Thymus (tissue), 11 donors: ENCODE measurements at regions not wholly inside any gene's neighbourhood (a gene's known extent, or its start where the extent isn't known, plus 50 kb on each side); places are given as distances from the start of the nearest gene placed in this dataset.
"Not testable (repeated sequence)": the region's sequence is repeated elsewhere in the genome, so short reads cannot be mapped to it uniquely, and the experiment has no call there.

ENCODE experiments used
- DNase-seq, 9 donors: peaks; one replicate each; pipeline ENCODE4 v3.0.0-alpha.2; 2013; ENCODE audit warnings: low spot score in 9 of 9, low read depth in 6 of 9, missing footprints in 1 of 9
- H3K27ac ChIP-seq, 2 donors: one replicate each; pipeline ENCODE4 v1.5.1; 2013; ENCODE audit warnings: control low read depth in 1 of 2, low read depth in 1 of 2, low read length in 1 of 2, mild to moderate bottlenecking in 1 of 2, moderate library complexity in 1 of 2
- H3K27me3 ChIP-seq, 2 donors: one replicate each; pipeline ENCODE4 v1.5.1; 2013; ENCODE audit warnings: low read length in 1 of 2; ENCODE audit not compliant: control insufficient read depth in 2 of 2, insufficient read depth in 1 of 2
- H3K36me3 ChIP-seq, 2 donors: one replicate each; pipeline ENCODE4 v1.5.1; 2013; ENCODE audit warnings: low read length in 1 of 2, mild to moderate bottlenecking in 1 of 2, moderate library complexity in 1 of 2; ENCODE audit not compliant: control insufficient read depth in 2 of 2, insufficient read depth in 2 of 2
- H3K4me1 ChIP-seq, 2 donors: one replicate each; pipeline ENCODE4 v1.5.1; 2013; ENCODE audit warnings: low read length in 2 of 2; ENCODE audit not compliant: control insufficient read depth in 2 of 2, insufficient read depth in 2 of 2
- H3K4me3 ChIP-seq, 2 donors: one replicate each; pipeline ENCODE4 v1.5.1; 2013; ENCODE audit warnings: low read length in 2 of 2, control low read depth in 1 of 2, mild to moderate bottlenecking in 1 of 2
- H3K9me3 ChIP-seq, 2 donors: one replicate each; pipeline ENCODE4 v1.5.1; 2013; ENCODE audit warnings: low read length in 1 of 2, mild to moderate bottlenecking in 1 of 2; ENCODE audit not compliant: control insufficient read depth in 2 of 2, insufficient read depth in 1 of 2
- WGBS: extraction: QIAGEN DNeasy Blood & Tissue Kit; methylation state at CpG from one replicate; pipeline ENCODE4 v1.1.7; 2013; 5-methylcytosine and 5-hydroxymethylcytosine counted together
- donor health status: healthy.

DNA sequence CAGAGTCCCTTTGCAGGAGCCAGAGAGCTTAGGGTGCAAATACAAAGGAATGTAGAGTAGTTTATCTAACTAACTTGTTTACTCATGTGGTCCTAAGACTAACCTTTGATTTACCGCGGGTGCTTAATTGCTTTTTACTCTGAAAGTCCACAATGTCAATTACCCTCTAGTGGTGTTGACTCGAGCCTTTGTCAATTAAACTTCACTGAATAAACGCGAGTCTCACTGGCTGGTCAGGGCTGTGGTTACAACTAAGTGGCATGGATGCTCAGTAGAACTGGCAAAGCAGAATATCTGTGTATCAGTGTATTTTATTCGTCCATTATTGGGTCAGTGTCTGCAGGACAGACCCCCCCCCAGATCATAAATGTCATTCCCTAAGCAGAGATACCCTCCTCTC, 181.7 kb downstream of the OR4C45 start:
- Histone ChIP-seq H3K4me1 (no peaks in the 10 kb centered on the region), H3K4me3 (no peak overlapping the region), H3K27ac (no peak overlapping the region), H3K27me3 (no peaks in the 10 kb centered on the region), H3K36me3 (no peaks in the 10 kb centered on the region), H3K9me3 (peaks cover 0 to 4% of the 10 kb centered on the region in 2 donors)
- no peak for DNase-seq
- 66% methylated on average over 6 of the region's 6 CpGs for WGBS

DNA sequence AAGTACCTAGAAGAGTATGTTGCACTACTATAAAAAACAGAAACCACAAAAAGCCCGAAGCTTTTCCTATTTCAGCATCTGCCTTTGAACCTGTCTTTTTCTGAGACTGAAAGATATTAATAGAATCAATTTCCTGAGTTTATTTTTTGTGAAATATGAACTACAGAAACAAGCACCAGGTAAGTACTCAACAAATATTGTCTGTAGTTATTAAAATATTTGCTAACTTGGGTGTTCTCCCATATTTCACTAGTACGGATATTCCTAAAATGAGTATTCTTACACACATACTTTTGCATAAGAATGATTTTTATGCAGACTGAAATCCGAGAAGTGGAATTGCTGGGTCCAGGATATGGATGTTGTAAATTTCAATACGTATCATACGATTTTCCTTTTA, 188.0 kb downstream of the OR4C45 start:
- Histone ChIP-seq H3K9me3 (peaks cover 0 to 4% of the 10 kb centered on the region in 2 donors), H3K4me1 (no peaks in the 10 kb centered on the region), H3K4me3 (no peak overlapping the region), H3K36me3 (no peaks in the 10 kb centered on the region), H3K27me3 (no peaks in the 10 kb centered on the region), H3K27ac (no peak overlapping the region)
- DNase-seq, result no peak
- WGBS, result 89% methylated on average over 5 of the region's 5 CpGs

DNA sequence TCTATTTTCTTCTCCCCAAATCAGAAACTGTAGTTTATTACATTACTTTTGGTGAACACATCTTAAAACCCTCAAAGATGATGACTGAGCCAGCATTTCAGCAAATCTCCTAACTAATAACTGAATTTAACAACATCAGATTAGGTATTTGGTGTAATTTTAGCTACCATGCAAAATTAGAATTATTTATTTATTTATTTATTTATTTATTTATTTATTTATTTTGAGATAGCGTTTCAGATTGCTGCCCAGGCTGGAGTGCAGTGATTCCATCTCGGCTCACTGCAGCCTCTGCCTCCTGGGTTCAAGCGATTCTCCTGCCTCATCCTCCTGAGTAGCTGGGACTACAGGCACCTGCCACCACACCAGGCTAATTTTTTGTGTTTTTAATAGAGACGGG, 205.7 kb downstream of the OR4C45 start:
- H3K27ac ChIP-seq, H3K4me3 ChIP-seq, DNase-seq, H3K27me3 ChIP-seq, H3K4me1 ChIP-seq, H3K36me3 ChIP-seq: not testable (repeated sequence)
- WGBS, result 86% methylated on average over 4 of the region's 4 CpGs
- H3K9me3 ChIP-seq, result peaks cover 1 to 20% of the 10 kb centered on the region in 2 donors

DNA sequence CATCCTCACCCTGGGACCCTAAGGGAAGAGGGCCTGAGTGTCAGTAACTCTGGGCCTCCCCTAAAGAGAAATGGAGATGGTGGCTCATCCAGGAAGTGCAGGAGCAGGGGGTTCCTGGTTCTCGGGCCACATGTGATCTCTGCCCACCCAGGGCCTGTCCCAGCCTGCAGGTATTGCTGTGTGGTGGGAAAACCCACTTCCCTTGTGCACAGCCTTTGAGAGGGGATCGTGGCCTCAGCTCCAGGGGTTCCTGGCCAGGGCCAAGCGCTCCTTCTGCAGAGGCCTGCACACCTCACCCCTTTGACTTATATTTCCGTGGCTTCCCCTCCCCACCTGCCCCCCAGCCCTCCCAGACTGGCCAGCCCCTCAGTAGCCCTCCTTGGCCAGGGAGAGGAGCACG, 213.5 kb downstream of the OR4C45 start:
- Histone ChIP-seq H3K9me3 (peaks cover 8 to 19% of the 10 kb centered on the region in 2 donors), H3K4me1 (no peaks in the 10 kb centered on the region), H3K27me3 (no peaks in the 10 kb centered on the region), H3K4me3 (no peak overlapping the region), H3K27ac (no peak overlapping the region), H3K36me3 (no peaks in the 10 kb centered on the region)
- no peak for DNase-seq
- 74% methylated on average over 5 of the region's 5 CpGs for whole genome bisulfite sequencing

DNA sequence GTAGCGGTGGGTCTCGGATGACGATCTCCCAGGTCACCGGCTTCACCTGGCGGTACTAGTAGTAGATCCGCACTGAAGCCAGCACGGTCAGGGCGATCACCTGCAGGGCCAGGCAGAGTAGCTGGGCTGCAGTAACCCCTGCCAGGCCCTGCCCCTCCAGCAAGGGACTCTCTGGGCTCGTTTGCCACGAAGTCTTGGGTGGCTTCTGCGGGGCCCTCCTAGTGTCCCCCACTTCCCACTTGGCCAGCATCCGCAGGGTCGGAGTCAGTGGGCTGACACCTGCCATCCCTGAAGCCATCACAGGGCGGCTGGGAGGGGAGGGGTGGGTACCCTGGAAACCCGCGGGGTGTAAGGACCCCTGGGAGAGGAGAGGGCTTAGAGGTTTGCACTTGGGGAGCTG, 214.0 kb downstream of the OR4C45 start:
- H3K36me3 ChIP-seq, result no peaks in the 10 kb centered on the region

DNA sequence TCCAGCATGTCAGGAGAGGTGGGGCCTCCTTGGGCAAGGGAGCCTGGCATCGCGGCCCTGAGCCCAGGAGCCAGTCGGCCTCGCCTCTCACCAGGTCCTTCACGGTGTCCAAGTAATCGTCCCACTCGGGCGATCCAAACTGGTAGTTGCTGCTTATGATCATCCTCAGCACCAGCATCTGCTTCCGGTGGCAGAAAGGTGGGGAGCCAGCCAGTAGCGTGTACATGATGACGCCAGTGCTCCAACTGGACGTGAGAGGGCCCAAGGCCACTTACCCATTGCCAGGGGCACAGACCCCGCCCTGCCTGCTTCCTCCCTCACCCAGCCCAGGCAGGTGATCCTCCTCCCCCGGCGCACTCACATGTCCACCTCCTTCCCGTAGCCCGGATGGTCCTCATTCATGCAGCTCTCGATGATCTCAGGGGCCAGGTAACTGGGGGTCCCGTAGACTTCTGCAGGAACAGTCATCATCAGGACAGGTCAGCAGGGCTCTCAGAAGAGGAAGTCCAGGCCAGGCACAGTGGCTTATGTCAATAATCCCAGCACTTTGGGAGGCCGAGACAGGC, 214.7 kb downstream of the OR4C45 start:
- H3K36me3 ChIP-seq, result no peaks in the 10 kb centered on the region
- 93% methylated on average over 20 of the region's 20 CpGs for WGBS
- DNase-seq, result no peak

More for the DNA sequence above, 214.0 kb downstream of the OR4C45 start:
- Histone ChIP-seq H3K4me1 (no peaks in the 10 kb centered on the region), H3K27ac (no peak overlapping the region), H3K4me3 (no peak overlapping the region), H3K9me3 (peaks cover 8 to 17% of the 10 kb centered on the region in 2 donors), H3K27me3 (no peaks in the 10 kb centered on the region)
- no peak for DNase-seq
- 92% methylated on average over 16 of the region's 16 CpGs for WGBS

DNA sequence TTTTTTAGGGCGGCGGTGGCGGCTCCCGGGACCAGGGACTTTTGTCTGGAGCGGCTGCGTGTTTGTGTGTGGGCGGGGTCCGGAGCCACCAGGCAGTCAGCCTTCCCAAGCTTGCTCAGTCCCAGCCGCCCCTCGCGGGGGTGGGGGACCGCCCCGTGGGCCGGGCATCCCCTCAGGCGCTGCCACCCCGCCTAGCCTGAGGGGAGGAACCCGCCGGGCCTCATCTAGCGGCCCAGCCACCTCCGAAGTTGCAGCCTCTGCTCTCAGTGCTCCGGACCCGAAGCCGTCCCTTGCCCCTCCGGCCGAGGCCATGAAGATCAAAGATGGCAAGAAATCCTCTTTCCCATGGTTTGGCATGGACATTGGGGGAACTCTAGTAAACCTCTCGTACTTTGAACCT, 235.2 kb downstream of the OR4C45 start:
- Histone ChIP-seq H3K9me3 (peaks cover 1 to 14% of the 10 kb centered on the region in 2 donors), H3K27ac (no peak overlapping the region), H3K36me3 (no peaks in the 10 kb centered on the region), H3K4me3 (no peak overlapping the region), H3K4me1 (no peaks in the 10 kb centered on the region), H3K27me3 (no peaks in the 10 kb centered on the region)
- WGBS, result 82% methylated on average over 26 of the region's 26 CpGs
- DNase-seq, result no peak

More for the DNA sequence above, 214.7 kb downstream of the OR4C45 start:
- Histone ChIP-seq H3K9me3 (peaks cover 8 to 17% of the 10 kb centered on the region in 2 donors), H3K27me3 (no peaks in the 10 kb centered on the region), H3K4me1 (no peaks in the 10 kb centered on the region), H3K4me3 (no peak overlapping the region), H3K27ac (no peak overlapping the region)

DNA sequence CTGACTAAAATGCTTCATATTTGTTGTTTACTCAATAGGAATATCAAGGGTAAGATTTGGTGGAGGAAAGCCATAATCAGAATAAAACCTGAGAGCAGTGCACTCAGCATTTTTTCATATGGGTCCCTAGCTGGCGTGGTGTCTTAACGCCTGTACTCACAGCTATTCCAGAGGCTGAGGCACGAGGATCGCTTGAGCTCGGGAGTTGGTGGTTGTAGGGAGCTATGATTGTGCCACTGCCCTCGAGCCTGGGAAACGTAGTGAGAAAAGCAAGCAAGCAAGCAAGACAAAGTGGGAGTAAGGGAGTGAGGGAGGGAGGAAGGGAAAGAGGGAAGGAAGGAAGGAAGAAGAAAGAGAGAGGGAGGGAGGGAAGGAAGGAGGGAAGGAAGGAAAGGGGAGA, 242.5 kb downstream of the OR4C45 start:
- H3K4me3 ChIP-seq, result no peak overlapping the region
- DNase-seq, result no peak
- H3K9me3 ChIP-seq, result peaks cover 3 to 23% of the 10 kb centered on the region in 2 donors
- H3K36me3 ChIP-seq, result no peaks in the 10 kb centered on the region
- no peaks in the 10 kb centered on the region for H3K27me3 ChIP-seq
- no peak overlapping the region for H3K27ac ChIP-seq
- WGBS, result 85% methylated on average over 7 of the region's 7 CpGs
- H3K4me1 ChIP-seq, result no peaks in the 10 kb centered on the region

DNA sequence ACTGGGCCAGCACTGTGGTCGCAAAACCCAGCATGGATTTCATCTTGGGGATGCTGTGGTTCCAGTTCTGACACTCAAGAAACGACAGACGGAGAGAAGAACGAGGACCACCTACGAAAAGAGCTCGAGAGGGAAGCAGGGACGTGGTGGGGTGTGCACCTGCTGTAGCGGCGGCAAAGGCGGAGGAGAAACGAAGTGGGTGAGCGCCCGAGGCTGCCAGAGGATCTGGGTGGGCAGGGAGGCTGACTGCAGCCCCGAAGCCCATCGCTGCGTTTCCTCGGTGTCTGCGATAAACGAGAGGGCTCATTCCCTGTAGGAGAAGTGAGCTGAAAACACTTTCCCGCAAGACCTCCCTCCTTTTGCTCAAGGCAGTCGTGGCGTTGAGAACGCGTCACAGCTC, 246.1 kb downstream of the OR4C45 start:
- Histone ChIP-seq H3K36me3 (no peaks in the 10 kb centered on the region), H3K4me3 (no peak overlapping the region), H3K27ac (no peak overlapping the region), H3K4me1 (no peaks in the 10 kb centered on the region), H3K27me3 (no peaks in the 10 kb centered on the region), H3K9me3 (peaks cover 2 to 14% of the 10 kb centered on the region in 2 donors)
- WGBS, result 87% methylated on average over 24 of the region's 24 CpGs
- DNase-seq, result no peak
